ENCODE measurements at regions not wholly inside any gene's neighbourhood (a gene's known extent, or its start where the extent isn't known, plus 50 kb on each side); places are given as distances from the start of the nearest gene placed in this dataset.

- no peak for TF ChIP-seq EZH2 (IDR thresholded peaks at IDR 0.05; ENCODE audit: insufficient read depth, poor library complexity, severe bottlenecking)
- TF ChIP-seq EZH2phosphoT487 (IDR thresholded peaks at IDR 0.05; ENCODE audit: insufficient read depth, low read depth): no peak
Measured at GRCh38 chr21:27681841-27682240, 715.0 kb upstream of the ADAMTS5 start.

All from GM23248 (cell line).